Ecto neural progenitor cell (in vitro differentiated cells): ENCODE measurements at regions not wholly inside any gene's neighbourhood (a gene's known extent, or its start where the extent isn't known, plus 50 kb on each side); places are given as distances from the start of the nearest gene placed in this dataset.
"Not testable (repeated sequence)": the region's sequence is repeated elsewhere in the genome, so short reads cannot be mapped to it uniquely, and the experiment has no call there.

Experiments used
- DNase-seq: peaks from one replicate; pipeline ENCODE4 v3.0.0-alpha.2; 2018; ENCODE audit warnings: low spot score

DNA sequence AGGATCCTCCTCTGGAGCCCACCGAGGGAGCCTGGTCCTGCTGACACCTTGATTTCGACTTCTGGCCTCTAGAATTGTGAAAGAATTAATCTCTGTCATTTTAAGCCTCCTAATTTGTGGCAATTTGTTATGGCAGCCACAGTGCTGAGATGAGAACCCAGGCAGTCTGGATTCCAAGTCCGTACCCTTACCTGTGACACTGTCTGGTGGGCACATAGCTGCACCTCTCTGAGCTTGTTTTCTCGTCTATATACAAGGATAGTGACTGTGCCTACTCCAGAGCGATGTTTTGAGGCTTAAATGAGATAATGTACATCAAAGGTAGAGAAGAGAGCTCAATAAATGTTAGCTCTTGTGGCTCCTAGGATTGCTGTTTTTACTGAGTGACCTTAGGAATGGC, 128.4 kb upstream of the MPHOSPH6 start:
- no peak for DNase-seq

DNA sequence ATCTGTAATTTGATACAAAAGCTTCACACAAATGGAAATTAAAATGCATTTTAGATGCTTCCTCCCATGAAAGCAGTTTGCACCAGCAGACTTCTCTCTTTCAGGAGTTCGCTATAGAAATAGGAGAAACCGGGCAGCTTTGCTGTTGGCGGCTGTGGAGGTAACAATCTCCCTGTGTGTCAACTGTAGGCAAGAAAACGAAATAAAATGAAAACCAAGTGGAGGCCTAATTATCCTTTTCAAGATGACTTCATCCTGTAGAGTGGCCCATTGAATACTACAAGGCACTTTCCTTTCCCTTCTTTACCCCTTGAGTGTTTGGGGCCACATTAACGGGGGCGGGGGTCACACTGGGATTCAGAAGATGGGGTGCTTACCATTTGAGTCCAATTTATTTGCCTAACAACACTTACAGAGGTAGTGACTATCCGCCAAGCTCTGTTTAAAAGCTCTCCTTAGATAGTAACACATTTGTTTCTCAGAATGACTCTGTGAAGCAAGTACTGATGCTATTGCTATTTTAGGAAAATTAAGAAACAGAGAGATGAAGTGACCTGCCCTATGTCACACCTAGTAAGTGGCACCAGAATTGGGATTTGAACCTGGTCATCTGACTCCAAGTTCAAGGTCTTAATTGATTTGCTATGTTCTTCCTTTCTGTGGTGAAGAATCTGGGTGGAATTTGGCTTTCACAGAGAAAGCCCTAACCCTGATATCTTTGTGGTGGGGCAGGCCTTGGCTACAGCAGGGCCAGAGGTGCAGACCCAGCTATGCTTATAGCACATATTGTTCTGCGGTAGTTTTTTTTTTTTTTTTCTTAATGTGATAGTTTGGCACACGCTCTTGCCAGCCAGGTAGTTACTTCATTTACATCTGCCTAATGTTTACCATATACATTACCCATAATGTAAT, 125.5 kb upstream of the MPHOSPH6 start:
- DNase-seq, result no peak

- DNase-seq, result no peak
Measured at GRCh38 chr16:82293671-82294070, 123.6 kb upstream of the MPHOSPH6 start.

DNA sequence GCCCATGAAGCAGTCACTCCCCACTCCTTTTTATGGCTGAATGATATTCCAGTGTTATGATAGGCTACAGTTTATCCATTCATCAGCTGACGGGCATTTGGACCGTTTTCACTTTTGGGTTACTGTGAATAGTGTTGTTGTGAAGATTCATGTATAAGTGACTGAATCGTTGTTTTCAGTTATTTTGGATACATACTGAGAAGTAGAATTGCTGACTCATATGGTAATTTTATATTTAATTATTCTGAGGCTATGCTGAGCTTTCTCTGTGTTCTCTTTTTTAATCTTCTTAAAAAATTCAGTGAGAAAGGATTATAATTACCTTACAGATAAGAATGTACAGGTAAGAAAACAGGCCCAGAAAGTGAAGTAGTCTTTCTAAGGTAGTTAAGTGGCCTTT, 117.9 kb upstream of the MPHOSPH6 start:
- no peak for DNase-seq

GRCh38 chr16:82282662-82283061, 112.6 kb upstream of the MPHOSPH6 start:
- no peak for DNase-seq

- DNase-seq, result no peak
Measured at GRCh38 chr16:82281544-82281943, 111.5 kb upstream of the MPHOSPH6 start.

DNA sequence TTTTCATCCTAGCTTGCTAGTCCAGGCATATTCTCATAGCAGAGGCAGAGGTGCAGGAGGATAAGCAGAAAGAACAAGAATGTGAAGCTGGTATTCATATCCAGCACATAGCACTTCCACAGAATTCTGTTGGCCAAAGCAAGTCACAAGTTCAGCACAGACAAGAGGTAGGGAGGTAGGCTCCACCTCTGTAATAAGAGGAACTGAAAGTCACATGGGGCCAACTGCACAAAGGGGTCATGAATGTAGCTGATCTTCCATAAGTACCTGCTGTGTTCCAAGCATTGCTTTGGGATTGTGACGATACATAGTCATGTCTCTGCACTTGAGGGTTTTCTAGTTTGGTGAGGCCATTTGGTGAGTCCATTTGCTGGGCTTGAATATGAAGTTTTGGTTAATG, 110.8 kb upstream of the MPHOSPH6 start:
- no peak for DNase-seq

DNA sequence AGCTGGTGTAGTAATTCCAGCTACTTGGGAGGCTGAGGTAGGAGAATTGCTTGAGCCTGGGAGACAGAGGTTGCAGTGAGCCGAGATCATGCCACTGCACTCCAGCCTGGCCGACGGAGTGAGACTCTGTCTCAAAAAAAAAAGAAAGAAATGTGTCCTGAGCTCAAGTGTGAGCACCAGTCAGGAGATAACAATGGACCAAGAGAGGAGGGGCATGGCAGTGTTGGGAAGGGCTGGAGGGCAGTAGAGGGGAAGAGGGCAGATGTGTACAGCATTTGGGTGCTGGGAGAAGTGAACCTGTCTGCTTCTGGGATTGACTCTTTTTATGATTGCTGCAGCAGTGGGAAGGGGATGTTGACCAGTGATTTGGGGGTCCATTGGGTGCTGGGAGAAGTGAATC, 105.3 kb upstream of the MPHOSPH6 start:
- not testable (repeated sequence) for DNase-seq

GRCh38 chr16:82271636-82272035, 101.6 kb upstream of the MPHOSPH6 start:
- DNase-seq, result no peak

DNA sequence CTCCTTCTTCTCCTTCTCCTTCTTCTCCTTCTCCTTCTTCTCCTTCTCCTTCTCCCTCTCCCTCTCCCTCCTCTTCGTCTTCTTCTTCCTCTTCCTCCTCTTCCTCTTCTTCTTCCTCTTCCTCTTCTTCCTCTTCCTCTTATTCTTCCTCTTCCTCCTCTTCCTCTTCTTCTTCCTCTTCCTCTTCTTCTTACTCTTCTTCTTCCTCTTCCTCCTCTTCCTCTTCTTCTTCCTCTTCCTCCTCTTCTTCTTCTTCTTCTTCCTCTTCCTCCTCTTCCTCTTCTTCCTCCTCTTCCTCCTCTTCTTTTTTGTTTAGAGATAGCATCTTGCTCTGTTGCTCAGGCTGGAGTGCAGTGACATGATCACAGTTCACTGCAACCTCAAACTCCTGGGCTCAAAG, 97.7 kb upstream of the MPHOSPH6 start:
- not testable (repeated sequence) for DNase-seq

DNA sequence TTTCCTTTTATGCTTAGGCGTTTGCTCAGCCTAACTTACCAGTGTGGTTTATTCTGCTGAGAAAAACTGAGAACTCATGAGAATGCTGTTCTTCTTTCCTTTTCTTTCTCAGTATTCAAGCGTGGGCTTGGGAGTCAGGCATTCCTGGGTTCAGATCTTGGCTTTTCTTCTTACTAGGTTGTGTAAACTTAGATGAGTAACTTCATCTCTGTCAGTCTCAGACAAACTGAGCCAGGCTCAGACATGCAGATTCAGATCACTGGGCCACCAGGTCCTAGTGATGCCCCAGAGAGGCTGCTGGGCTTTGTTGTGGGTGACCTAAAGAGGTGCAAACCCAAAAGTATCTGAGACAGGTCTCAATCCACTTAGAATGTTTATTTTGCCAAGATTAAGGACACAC, 95.8 kb upstream of the MPHOSPH6 start:
- DNase-seq, result no peak

GRCh38 chr16:82264756-82265155, 94.7 kb upstream of the MPHOSPH6 start:
- no peak for DNase-seq

DNA sequence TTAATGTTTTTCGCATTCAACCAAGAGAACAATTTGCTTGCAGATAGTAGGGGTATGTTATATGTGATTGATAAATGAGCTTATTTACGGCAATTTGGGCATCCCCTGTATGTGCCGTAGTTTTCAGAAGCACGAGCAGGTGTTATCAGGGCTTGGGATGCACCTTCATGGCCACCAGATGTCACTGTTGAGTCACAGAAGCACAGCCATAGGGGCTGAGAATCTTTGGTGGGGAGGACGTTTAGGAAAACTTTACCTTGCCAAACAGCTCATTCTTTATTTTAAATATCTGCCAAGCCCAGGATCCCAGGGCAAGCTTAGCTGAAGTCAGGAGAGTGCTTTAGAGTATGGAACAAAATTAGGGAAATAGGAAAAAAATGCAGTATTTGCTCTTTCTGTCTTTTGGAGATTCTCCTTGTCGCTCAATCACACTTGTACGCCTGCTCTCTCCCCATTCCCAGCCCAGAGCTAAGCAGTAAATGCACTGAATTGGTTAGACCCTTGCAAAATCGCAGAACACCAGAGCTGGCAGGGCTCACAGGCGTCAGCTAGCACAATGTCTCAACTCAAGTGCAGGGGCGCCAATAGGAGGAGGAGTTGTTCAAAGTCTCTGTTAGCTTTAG, 93.6 kb upstream of the MPHOSPH6 start:
- peak; percentile 58 for DNase-seq

DNA sequence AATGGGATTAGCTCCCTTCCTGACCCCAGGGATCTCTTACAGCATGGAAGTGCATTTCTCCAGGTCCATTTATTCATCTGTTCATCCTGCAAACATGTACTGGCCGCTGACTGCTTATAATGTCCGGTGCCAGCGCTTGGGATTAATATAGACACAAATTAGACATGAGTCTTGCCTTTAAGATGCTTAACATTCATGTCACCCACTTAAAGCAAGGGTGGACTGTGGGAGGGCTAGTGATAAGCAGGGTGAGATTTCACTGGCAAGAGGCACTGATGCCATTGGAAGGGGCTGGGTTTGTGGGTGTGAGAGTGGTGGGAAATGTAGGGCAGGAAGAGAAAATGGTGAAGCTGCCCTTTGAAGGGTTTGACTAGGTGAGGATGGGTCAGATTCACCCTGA, 92.2 kb upstream of the MPHOSPH6 start:
- no peak for DNase-seq

- DNase-seq, result no peak
Measured at GRCh38 chr16:82260212-82260795, 90.3 kb upstream of the MPHOSPH6 start.

DNA sequence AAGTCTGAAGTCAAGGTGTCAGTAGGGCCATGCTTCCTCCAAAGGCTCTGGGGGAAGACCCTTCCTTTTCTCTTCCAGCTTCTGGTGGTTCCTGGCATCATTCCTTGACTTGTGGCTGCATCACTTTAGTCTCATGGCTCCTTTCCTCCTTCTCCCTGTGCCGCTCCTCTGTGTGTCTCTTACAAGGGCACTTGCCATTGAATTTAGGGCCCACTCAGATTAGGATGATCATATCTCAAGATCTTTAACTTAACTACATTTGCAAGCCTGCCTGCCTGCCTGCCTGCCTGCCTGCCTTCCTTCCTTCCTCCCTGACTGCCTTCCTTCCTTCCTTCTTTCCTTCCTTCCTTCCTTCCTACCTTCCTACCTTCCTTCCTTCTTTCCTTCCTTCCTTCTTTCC, 89.7 kb upstream of the MPHOSPH6 start:
- no peak for DNase-seq

DNA sequence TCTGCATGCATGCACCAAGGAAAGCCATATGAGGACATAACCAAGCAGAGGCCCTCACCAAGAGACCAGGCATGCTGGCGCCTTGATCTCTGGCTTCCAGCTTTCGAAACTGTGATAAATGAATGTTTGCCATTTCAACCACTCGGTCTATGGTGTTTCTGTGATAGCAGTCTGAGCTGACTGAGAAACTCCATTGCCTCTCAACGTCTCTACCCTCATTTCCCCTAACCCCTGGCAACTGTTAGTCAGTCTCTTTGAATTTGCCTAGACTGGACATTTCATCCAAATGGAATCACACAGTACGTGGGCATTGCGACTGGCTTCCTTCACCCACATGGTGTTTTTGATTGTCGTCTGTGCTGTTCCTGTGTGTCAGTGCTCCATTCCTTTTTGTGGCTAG, 88.0 kb upstream of the MPHOSPH6 start:
- DNase-seq, result no peak

DNA sequence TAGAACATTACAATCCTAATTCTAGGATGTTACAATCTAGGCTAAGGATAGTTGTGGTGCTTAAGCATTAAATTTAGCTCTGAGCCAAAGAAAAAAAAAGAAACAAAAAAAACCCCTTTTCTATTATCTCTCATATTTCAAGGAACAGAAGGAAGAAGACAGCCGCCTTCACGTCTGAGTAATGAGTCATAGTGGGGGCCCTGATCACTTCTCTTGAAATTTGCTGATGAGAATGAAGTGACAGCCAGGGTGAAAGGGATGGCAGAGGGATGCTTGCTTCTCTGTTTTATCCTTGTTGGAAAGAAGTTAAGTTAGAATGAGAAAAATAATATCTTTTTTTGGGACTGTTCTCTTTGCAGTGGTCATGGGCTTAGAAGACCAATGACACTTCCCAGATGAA, 82.6 kb upstream of the MPHOSPH6 start:
- no peak for DNase-seq

GRCh38 chr16:82248677-82249076, 78.7 kb upstream of the MPHOSPH6 start:
- no peak for DNase-seq

DNA sequence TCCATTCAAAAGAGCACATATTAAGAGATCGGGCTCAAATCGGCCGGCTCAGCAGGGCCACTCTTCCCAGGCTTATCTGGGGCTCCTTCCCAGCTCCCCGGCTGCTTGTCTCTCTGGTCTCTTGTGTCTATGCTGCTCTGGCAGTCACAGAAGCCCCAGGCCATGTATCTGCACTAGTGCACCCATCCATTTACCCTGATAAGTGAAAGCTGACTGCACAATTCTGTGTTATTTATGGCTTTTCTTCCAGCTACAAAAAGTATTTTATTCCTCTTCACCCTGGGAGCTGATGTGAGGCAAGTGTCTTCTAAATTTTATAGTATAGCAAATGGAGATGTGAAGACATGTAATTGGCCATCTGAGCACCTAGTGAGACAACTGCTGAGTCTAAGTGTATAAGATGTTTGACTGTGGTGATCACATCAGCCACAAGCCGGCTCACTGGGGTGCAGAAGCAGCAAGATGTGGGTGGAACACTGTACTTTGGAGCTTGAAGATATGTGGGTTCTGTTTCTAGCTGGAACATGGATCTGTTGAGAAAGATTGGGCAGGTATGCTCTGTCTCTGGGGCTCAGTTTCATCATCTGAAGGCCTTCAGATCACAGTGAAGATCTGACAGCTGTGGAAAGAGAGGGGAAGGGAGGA, 78.1 kb upstream of the MPHOSPH6 start:
- no peak for DNase-seq

DNA sequence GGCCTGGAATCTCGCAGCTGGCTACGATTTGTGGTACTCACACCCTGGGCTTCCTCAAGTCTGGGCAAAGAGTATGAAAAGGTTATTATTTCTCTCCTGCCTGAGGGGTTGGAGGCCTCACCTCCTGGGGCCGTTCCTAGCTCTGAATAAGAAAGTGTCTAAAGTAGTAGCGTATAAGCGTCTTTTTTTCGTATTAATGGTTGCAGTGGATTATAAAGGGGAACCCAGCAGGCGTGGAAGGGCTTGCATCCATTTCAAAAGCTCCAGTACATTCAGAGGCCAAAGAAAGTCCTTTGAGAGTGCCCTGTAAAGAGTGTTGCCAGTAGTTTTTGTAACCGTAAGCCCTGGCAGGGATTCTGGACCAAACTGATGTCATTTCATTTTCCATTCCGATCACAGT, 72.2 kb upstream of the MPHOSPH6 start:
- DNase-seq, result no peak

DNA sequence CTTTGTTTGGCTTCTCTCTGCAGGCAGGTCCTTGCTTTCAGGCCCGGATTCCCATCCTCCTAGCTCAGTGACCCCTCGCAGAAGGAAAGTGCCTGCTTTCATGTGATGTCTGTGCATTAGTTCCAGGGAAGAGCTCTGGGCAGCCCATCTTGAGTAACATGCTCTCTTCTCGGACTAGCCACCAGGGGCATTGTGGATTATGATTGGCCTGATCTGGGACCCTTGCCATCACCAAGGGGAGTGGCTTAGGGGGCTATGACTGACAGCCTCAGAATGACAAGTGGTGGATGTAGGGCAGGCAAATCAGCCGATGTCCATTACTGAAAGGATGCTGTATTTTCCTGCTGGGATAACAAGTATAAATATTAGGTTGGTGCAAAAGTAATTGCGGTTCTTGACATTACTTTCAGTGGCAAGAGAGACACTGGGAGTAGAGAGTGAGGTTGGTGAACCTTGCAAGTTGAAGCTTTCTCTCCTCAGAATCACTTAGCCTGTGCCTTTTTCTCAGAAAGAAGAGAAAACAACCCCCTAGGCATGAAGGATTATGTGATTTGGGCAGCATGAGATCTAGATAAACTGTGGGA, 71.5 kb upstream of the MPHOSPH6 start:
- no peak for DNase-seq
